Stomach (tissue), 8 donors: ENCODE measurements at regions not wholly inside any gene's neighbourhood (a gene's known extent, or its start where the extent isn't known, plus 50 kb on each side); places are given as distances from the start of the nearest gene placed in this dataset.

Experiments used
- DNase-seq, 2 donors: peaks; one replicate each; pipeline versions ENCODE4 v3.0.0 to v3.0.0-alpha.2; 2013 to 2019
- H3K27ac ChIP-seq, 5 donors: fragments of 200-600 bp in 4 of 5; sonication (generic) in 4 of 5; one replicate each; pipeline ENCODE4 v1.5.1; 2013 to 2019; ENCODE audit warnings: mild to moderate bottlenecking in 1 of 5, moderate library complexity in 1 of 5
- H3K27me3 ChIP-seq, 3 donors: fragments of 200-600 bp; sonication (generic); one replicate each; pipeline ENCODE4 v1.5.1; 2017 to 2019; ENCODE audit warnings: mixed run types in 1 of 3
- H3K36me3 ChIP-seq, 4 donors: fragments of 200-600 bp; sonication (generic); 1 replicate in 3 of 4; 2 replicates in 1 of 4; pipeline ENCODE4 v1.5.1; 2016 to 2019
- H3K4me1 ChIP-seq, 4 donors: fragments of 200-600 bp; sonication (generic); one replicate each; pipeline ENCODE4 v1.5.1; 2016 to 2019
- H3K4me3 ChIP-seq, 4 donors: fragments of 200-600 bp; sonication (generic) in 3 of 4; one replicate each; pipeline ENCODE4 v1.5.1; 2016 to 2019; ENCODE audit warnings: mild to moderate bottlenecking in 1 of 4
- H3K9me3 ChIP-seq, 4 donors: fragments of 200-600 bp; sonication (generic); one replicate each; pipeline ENCODE4 v1.5.1; 2016 to 2019
- CTCF ChIP-seq, 7 experiments: fragments of 450-650 bp in 4 of 7; fragments of 200-600 bp in 3 of 7; sonication (generic) in 3 of 7; IDR thresholded peaks; one replicate each; pipeline ENCODE4 v1.5.1; 2016 to 2019; ENCODE audit warnings: antibody characterized with exemption in 7 of 7, control low read depth in 2 of 7, mild to moderate bottlenecking in 1 of 7
- EP300 ChIP-seq: sonication (generic); formaldehyde crosslinking; IDR thresholded peaks from one replicate; pipeline ENCODE4 v1.6.1; 2017; ENCODE audit warnings: antibody characterized with exemption
- POLR2A ChIP-seq, 4 donors: fragments of 450-650 bp; IDR thresholded peaks; one replicate each; pipeline ENCODE4 v1.6.1; 2016; ENCODE audit warnings: antibody characterized with exemption in 4 of 4, control low read depth in 2 of 4, mild to moderate bottlenecking in 1 of 4, moderate library complexity in 1 of 4
- POLR2AphosphoS5 ChIP-seq, 3 donors: sonication (generic); formaldehyde crosslinking; IDR thresholded peaks; one replicate each; pipeline ENCODE4 v1.6.1; 2016; ENCODE audit warnings: antibody characterized with exemption in 3 of 3
- WGBS, 5 donors: extraction: QIAGEN DNeasy Blood & Tissue Kit in 3 of 5; methylation state at CpG; one replicate each; pipeline versions ENCODE4 v1.1.5 to v1.1.7; 2013 to 2018; 5-methylcytosine and 5-hydroxymethylcytosine counted together
- intact Hi-C: fragments of 100-400 bp; cut with DNase I; formaldehyde crosslinking; loops from one replicate; pipeline ENCODE4 v1.15.1; 2023; ENCODE audit warnings: low total_unique reads
- donor health status: healthy with polysubstance abuse.
- donor health status: Bipolar disorder and iron deficiency.
- donor health status: healthy.

- H3K27ac ChIP-seq: no peak overlapping the region
- 63 to 81% (median 67%) methylated on average over 4 of the region's 4 CpGs for WGBS, 5 donors
- DNase-seq: no peak
- H3K36me3 ChIP-seq: no peaks in the 10 kb centered on the region
- H3K27me3 ChIP-seq: no peaks in the 10 kb centered on the region
- intact Hi-C loops: no loop called here
- H3K4me3 ChIP-seq: no peak overlapping the region
- TF ChIP-seq POLR2A (IDR thresholded peaks at IDR 0.05) (no peak), POLR2AphosphoS5 (IDR thresholded peaks at IDR 0.05) (no peak), EP300 (no peak), CTCF (IDR thresholded peaks at IDR 0.05) (no peak)
- peaks cover 0 to 7% (median 2%) of the 10 kb centered on the region in 4 donors for H3K9me3 ChIP-seq
- no peaks in the 10 kb centered on the region for H3K4me1 ChIP-seq
Measured at GRCh38 chr3:163139600-163139999, 1643.0 kb downstream of the OTOL1 start.

- intact Hi-C loops: no loop called here
- H3K4me3 ChIP-seq: no peak overlapping the region
- 65 to 83% (median 74%) methylated on average over 2 of the region's 2 CpGs for WGBS, 5 donors
- no peaks in the 10 kb centered on the region for H3K4me1 ChIP-seq
- no peaks in the 10 kb centered on the region for H3K36me3 ChIP-seq
- no peak overlapping the region for H3K27ac ChIP-seq
- no peaks in the 10 kb centered on the region for H3K27me3 ChIP-seq
- no peak for DNase-seq
- TF ChIP-seq EP300 (no peak), POLR2A (IDR thresholded peaks at IDR 0.05) (no peak), CTCF (IDR thresholded peaks at IDR 0.05) (no peak), POLR2AphosphoS5 (IDR thresholded peaks at IDR 0.05) (no peak)
- H3K9me3 ChIP-seq: peaks cover 0 to 7% (median 2%) of the 10 kb centered on the region in 4 donors
Measured at GRCh38 chr3:163138258-163138657, 1641.7 kb downstream of the OTOL1 start.

- intact Hi-C loops: no loop called here
- Histone ChIP-seq H3K27me3 (no peaks in the 10 kb centered on the region), H3K36me3 (no peaks in the 10 kb centered on the region), H3K27ac (no peak overlapping the region), H3K4me1 (no peaks in the 10 kb centered on the region), H3K9me3 (peaks cover 8 to 36% (median 20%) of the 10 kb centered on the region in 4 donors), H3K4me3 (no peak overlapping the region)
- WGBS, 5 donors: 88 to 97% (median 95%) methylated on average over 3 to 5 of the region's 5 CpGs
- no peak for TF ChIP-seq POLR2A (IDR thresholded peaks at IDR 0.05)
- TF ChIP-seq POLR2AphosphoS5 (IDR thresholded peaks at IDR 0.05): no peak
- no peak for TF ChIP-seq EP300
- no peak for TF ChIP-seq CTCF (IDR thresholded peaks at IDR 0.05)
- DNase-seq: no peak
Measured at GRCh38 chr3:163132111-163132510, 1635.5 kb downstream of the OTOL1 start.

GRCh38 chr3:163129287-163129686 is 1632.7 kb downstream of the OTOL1 start:
- intact Hi-C loops: no loop called here
- Histone ChIP-seq H3K36me3 (no peaks in the 10 kb centered on the region), H3K27me3 (no peaks in the 10 kb centered on the region), H3K27ac (no peak overlapping the region), H3K4me1 (no peaks in the 10 kb centered on the region), H3K9me3 (peaks cover 8 to 58% (median 38%) of the 10 kb centered on the region in 4 donors), H3K4me3 (no peak overlapping the region)
- no peak for DNase-seq
- WGBS, 5 donors: 86 to 96% (median 90%) methylated on average over 3 of the region's 3 CpGs
- TF ChIP-seq CTCF (IDR thresholded peaks at IDR 0.05) (no peak), EP300 (no peak), POLR2AphosphoS5 (IDR thresholded peaks at IDR 0.05) (no peak), POLR2A (IDR thresholded peaks at IDR 0.05) (no peak)
